NCI-H774 (cell line): ENCODE measurements at regions not wholly inside any gene's neighbourhood (a gene's known extent, or its start where the extent isn't known, plus 50 kb on each side); places are given as distances from the start of the nearest gene placed in this dataset.

Experiments
- DNase-seq: peaks from one replicate; lab custom pipeline; 2025; lab: John Stamatoyannopoulos, UW

DNA sequence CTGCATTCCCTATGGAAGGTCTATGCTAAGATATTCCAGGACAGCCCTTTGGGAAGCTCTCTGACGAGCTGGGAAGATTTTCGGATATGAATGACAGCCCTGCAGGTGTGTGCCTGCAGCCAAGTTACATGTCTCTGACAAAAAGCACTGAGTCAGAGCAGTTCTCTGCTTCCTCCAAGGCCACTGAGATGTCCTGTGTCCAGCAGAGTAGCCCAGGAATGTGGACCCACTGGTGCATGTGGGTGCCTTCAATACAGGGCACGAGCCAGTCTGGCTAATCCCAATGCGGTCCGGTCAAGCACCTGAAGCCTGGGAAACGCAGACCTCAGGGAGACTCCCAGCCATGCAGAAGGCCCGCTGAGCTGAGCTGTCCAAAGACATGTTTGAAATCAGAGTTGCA, 565.7 kb downstream of the TCERG1L start:
- no peak for DNase-seq

DNA sequence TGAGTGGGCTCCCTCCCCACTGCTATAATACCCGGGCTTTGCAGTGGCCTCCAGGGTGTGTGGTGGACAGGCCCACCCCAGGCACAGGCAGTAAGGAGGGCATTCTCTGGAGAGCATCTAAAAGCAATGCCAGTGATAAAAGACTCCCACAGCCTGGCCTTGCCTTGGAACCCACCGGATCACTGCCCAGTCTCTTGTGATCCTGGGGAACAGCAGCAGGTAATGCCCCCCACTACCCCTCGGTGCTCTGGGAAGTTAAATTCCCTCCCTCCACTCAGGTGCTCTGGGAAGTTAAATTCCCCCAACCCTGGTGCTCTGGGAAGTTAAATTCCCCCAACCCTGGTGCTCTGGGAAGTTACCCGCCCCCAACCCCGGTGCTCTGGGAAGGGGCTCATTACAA, 565.2 kb downstream of the TCERG1L start:
- no peak for DNase-seq

DNA sequence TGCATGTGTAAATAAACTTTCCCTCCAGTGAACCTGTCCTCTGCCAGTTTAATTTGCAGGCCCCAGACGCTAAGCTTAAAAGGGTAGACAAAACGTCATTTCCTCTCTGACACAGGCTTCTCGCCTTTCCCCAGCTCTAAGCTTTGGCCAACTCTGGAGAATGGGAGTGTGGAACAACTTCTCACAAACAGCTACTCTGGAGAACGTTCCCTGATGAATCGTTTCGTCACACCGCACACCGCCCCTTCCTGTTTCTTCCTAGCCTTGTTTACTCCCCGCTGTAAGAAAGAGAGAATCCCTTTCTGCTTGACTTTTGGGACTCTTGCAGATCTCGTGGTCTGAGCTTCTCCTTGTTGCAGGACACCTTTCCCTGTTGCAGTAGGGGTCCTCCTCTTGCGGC, 564.2 kb downstream of the TCERG1L start:
- DNase-seq = no peak

DNA sequence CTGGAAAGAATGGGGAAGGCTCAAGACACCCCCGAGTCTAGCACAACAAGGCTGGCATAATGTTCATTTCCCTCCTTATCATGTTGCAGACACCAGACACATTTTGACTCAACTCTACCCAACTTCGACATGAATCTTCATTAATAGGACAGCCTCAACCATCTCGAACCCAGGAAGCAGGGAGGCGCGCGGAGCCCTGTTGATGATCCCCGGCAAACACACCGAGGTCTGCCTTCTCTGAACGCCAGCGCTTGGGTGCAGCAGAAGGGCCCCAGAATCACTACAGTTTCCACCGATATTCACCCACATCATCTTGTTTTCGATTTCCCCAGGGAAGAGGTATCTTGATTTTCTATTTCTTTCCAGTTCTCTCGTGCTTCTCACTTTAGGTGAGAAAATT, 563.6 kb downstream of the TCERG1L start:
- DNase-seq = no peak

DNA sequence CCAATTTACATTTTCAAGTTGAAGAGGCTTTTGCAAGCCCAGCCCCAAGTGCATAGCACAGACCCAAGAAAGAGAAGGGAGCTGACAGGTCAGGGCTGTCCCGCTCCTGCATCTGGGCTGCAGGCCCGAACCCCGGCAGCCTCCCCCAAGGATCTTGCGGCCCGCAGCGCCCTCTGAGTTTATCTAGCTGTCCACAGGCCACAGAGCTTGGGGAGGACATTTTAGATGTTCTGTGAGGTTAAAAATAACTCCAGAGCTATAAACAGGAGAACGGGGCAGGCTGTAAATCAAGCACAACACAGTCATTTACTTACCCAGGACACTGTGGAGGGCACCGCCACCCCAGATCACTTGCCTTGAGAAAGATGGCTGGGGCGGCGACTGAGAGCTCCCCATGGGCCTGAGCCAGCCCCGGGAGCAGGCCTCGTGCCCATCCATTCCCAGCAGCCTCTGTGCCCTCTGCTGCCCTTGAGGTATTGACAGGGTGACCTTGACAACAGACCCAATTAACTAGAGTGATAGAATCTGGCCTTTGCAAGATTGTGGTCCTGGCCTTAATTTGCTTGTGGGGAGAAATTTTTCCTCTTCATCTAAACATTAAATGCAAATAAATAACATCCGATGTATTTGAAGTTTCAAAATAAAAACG, 563.0 kb downstream of the TCERG1L start:
- DNase-seq = no peak

DNA sequence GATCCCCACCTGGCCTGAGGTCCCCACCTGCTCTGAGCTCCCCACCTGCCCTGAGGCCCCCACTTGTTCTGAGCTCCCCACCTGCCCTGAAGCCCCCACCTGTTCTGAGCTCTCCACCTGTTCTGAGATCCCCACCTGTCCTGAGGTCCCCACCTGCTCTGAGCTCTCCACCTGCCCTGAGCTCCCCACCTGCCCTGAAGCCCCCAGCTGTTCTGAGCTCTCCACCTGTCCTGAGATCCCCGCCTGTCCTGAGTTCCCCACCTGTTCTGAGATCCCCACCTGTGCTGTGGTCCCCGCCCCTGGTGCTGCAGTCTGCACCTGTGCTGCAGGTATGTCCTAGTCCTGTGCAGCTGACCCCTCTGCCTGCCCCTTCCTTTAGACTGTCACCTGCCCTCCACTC, 561.6 kb downstream of the TCERG1L start:
- no peak for DNase-seq

DNA sequence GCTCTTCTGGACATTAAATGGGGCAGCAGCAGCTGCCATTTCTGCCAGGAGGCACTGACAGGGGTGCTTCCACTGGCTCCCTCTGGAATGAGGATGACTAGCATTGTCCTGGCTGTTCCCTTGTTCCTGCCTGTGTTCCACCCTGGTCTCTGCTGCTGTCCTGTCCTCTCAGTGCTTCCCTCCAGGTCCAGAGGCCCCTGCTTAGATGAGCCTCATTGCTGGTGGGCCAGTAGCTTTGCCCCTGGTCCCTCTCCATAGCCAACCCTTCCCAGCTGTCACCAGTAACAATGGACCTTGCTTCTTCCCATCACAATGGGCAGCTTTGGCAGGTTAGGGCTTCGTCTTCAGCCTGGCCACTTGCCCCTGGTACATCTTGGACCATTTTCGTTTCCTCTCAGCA, 561.1 kb downstream of the TCERG1L start:
- DNase-seq = no peak

DNA sequence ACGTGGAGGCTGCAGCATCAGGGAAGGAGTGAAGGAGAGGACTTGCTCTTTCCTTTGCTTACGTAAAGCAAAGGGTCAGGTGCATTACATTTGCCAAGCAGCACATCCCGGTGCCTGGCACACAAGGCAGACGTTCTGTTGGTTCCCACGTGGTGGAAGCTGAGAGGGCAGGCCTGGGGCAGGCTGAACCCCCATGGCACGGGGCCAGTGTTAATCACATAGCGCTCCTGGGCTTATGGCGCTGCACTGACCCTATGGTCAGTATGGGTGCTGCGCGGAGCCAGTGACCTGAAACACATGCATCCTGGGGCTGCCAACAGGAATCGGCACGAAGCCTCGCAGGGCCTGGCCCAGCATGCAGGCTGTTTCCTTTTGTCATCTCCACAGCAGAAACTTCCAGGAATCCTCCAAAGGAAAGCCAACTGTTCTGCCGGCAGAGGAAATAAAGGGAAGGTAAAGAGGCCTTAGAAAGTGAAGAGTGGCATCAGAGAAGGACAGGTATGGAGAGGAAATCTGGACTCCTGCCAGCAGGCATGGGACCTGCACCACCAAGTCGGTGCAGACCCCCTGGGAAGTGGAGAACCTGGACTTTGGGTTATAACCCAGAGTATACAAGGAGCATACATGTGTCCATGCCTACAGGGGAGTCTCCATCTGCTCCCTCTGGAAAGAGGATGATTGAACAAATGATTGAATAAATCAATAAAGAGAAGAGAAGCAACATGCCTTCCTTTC, 560.2 kb downstream of the TCERG1L start:
- DNase-seq = no peak

DNA sequence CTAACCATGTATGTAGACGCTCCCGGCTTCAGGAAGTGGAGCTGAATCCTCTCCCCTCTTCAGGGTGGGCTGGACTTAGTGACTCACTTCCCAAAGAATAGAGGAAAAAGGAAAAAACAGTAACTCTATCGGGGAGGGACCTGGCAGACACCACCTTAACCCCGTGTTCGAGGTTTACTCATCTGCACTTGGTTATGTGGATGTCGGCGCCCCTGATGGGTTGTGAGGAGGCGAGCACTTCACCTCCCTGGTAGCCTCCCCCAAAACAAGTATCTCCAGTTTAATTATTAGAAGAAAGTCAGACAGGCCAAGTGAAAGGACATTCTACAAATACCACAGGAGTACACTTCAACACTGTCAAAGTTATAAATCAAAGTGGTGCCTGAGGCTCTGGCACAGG, 559.7 kb downstream of the TCERG1L start:
- no peak for DNase-seq

DNA sequence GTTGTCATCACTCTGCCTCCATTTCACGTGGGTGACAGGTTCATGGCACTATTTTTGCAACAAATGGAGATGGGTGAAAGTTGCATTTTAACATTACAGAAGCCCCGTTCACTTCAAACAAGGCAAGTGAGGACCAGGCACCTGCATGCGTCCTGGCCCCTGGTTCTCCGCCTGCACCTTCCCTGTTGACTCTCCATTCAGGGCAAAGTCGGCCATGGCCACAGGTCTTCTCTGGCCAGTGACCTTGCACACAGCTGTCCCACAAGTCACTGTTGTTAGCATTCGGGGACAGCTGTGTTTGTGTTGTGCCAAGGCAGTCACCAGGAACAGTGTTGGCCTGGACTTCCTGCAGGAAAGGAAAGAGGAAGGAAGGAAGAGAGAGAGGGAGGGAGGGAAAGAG, 554.9 kb downstream of the TCERG1L start:
- no peak for DNase-seq

DNA sequence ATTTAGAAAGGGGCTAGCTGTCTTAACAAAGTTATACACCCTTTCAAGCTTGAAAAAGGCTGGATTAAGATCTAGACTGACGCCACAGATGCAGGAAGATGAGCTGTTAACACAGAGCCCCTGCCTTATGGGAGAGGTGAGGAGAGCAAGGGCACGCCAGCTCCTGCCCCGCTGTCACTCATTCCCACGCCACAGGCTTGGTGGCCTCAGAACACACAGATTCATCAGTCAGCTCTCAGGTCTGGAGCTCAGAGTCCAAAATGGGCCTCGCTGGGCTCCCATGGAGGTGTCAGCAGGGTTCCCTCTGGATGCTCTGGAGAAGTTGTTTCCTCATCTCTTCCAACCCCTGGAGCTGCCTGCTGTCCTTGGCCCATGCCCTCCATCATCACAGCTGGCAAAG, 554.2 kb downstream of the TCERG1L start:
- no peak for DNase-seq

DNA sequence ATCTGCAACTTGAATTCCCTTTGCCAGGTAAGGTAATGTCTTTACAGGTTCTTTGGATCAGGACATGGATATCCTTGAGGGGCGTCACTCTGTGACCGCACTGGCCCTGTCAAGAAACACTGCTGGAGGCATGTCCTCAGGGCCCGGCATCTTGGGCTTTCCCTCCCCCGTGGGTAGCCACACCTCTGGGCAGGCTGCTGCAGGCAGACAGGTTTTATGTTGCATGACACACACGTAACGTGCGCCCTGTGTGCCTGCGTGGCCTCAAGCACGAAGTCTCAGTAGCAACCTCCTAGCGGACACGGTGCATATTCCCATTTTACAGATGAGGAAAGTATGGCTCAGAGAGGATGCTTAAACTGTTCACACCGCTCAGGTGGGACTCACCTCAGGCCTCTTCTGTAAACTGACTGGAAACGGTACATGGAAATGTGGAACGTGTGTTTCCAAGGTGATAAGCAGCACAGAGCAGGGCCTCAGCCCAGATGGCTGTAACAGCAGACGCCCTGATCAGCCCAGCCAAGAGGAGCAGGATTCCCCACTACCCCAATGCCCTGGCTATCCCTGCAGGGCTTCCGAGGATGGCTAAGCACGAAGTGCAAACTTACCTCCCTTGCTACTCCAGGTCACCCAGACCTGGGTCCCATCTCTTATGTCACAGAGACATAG, 553.6 kb downstream of the TCERG1L start:
- DNase-seq = no peak

DNA sequence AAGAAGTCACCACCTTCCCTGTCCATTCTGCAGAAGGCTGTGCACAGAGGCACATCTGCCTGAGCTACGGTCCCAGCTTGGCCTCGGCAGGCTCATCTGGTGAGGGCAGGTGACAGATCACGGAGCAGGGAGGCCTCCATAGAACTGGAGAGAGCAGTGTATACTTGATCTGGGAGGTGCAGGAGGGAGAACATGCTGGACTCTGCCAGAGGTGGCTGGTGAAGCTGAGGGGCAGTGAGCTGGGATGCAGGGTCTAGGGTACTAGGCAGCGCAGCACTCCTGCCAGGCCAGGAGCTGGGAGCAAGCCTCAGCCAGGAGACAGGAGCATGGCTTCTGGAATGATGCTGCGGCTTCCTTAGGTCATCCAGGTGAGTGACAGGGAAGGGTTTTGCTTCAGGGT, 553.0 kb downstream of the TCERG1L start:
- DNase-seq = no peak

DNA sequence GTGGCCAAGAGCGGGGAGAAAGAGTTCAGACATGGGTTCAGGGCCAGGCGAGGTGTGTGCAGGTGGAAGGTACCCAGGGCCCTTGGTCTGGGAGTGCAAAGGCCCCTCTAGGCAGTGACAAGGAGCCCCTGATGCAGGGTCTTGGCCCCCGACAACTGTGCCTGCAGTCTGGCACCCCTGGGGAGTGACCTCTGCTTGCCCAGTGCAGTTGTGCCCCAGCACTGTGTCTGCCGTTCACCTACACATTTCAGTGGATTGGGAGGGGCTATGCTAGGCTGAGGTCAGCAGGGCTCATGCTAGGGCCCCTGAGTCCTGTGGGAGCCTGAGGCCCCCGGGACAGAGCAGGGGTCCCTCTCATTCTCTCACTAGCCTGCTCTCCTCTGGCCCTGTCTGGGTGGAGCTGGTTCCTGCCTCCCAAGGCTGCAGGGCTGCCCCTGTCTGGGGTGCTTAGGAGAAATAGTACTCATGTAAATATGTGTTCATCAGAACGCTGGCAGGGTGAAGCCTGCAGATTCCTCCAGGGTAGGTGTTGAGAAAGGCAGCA, 550.4 kb downstream of the TCERG1L start:
- no peak for DNase-seq

DNA sequence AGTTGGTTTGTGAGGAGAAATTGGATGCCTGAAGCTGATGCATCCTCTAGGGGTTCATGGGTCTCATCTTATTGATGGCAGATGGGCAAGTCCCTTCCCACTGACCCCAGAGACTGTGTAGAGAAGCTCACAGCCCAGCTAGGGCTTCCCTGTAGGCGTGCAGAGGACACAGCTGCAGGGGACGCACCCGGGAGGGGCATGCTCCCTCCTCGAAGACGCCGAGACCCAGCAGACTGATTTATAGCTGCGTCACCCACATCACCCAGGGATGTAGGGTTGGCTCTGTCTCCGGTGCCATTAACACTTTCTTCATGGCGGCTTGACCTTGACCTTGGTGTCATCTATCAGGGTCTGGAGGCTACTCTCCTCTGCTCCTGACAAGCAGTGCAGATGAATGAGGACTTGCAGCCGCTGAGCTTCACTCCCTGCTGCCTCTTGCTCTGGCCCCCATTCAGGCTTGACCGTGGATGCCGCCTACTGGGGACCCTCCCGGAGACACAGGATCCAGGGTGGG, 549.7 kb downstream of the TCERG1L start:
- DNase-seq = no peak

DNA sequence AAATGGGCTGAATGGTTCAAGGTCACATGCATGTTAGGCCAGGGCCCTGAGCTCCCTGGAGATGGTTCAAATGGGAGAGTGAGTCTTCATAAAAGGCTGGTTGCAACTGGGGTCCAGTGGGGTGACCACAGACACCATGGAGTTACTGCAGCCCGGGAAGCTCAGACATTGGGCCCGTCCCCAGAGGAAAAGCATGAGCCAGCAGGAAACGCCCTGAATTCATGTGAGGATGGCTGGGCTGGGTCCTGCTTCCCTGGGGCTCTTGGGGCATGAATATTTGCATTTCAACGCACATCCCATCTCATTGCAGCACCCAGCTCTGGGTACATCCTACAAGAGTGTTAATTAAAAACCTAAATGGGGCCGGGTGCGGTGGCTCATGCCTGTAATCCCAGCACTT, 549.0 kb downstream of the TCERG1L start:
- no peak for DNase-seq

DNA sequence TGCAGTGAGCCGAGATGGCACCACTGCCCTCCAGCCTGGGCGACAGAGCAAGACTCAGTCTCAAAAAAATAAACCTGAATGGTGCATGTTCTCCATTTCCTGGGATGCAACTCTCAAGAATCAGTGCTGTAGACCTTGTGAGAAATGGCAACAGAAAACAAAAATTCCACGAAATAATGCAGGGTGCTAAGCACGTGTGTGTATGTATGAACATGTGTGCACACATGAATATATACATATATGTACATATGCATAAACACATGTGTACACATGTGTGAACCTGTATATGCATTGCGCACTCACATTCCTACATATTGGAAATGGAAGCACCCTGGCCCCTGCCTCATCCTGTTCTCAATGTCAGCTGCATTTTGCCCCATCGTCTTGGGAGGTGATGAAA, 548.5 kb downstream of the TCERG1L start:
- DNase-seq = no peak

DNA sequence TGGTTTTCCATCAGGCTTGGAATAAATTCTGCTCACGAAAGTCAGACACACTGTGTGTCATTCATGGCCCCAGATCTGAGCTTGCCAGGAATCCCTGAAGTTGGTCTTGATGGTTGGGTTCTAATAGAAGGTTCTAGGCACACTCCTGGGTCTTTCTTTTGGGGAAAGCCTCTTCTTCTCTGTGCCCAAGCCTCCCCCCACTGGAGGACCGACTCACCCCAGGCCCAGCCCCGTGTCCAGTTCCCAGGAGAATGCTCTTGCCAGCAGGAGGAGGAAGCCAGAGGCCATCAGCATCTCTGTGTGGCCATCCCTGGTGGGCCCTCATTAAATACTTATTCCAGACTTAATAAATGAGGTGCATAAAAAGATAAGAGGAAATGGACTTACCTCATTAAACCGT, 548.0 kb downstream of the TCERG1L start:
- no peak for DNase-seq

DNA sequence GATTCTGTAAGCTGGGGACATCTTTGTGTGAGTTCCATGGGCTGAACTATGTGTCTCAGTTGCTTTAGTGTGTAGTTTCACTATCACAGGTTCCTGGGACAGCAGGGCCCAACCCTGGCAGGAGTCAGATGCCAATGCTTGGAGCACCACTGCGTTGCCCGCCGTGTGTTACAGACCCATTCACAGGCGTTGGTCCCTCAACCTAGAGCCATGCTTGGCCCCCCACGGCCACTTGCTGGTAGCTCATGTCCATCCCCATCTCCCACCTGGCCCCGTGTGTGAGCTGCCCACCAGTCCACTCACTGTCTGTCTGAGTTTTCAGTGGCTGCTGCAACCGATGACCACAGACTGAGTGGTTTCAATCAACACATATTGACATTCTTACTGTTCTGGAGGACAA, 546.9 kb downstream of the TCERG1L start:
- no peak for DNase-seq

DNA sequence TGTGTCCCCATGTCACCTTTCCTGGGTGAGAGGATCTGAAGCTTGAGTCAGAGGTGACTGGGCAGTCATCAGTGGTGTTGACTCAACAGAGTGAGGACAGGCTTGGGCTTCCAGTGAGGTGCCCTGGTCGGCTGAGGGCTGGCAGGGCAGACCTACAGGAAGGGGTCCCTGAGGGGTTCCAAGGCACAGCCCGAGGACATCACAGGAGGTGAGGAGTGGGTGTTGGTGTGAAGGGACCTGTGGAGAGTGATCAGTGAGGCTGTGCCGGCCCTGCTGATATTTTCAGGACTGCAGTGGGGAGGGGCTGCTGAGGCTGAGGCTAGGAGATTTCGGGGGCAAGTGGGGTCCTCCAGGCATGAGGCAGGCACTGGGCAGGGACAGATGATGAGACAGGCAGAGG, 545.5 kb downstream of the TCERG1L start:
- no peak for DNase-seq

DNA sequence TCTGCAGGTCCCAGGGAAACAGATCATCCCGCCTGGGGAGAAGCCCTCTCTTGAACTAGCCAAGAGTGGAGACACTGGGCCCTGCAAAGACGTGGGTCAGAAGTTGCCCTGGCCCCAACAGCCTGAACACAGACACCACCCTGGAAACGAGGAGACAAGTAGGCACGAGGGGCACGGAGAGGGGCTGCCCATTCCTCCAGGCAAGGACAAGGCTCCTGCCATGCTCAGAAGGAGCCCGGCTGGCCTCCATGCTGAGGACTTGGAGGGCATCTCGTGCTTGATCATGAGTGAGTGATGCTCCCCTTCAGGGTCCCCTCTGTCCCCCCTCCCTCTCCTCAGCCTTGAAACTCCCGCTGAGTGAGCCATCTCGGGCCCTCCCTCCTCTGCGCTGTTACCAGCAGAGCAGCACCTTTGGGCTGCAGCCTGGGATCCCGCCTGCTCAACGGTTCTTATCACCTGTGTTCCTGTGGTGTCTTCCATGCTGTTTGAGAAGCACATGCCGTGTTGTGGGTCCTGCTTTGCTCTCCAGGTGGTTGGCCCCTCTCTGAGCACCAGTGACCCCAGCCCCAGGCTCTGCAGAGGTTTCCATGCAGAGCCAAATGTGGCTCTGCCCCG, 544.3 kb downstream of the TCERG1L start:
- no peak for DNase-seq
